PC-3 (cell line): ENCODE measurements at regions not wholly inside any gene's neighbourhood (a gene's known extent, or its start where the extent isn't known, plus 50 kb on each side); places are given as distances from the start of the nearest gene placed in this dataset.

ENCODE experiments used
- ATAC-seq: fragments of 200-7000 bp; cut with Tn5 transposase; 2 replicates; pipeline ENCODE4 v1.9.1; 2020; ENCODE audit warnings: mild to moderate bottlenecking, moderate library complexity
- BruUV-seq: library from RNA; stranded (reverse); fragments of 400-500 nt; replicated peaks from 2 replicates; lab custom pipeline; 2021; lab: Mats Ljungman, UMichigan
- CTCF ChIA-PET: fragments of 300-600 bp; sonication (Branson Sonifier 250); formaldehyde crosslinking; loops from one replicate; lab custom pipeline; 2022; ENCODE audit warnings: antibody characterized with exemption; lab: Charles Lee
- POLR2A ChIA-PET: fragments of 300-600 bp; sonication (Branson Sonifier 250); formaldehyde crosslinking; loops from one replicate; lab custom pipeline; 2022; ENCODE audit warnings: antibody characterized with exemption; ENCODE audit not compliant: unreplicated experiment; lab: Charles Lee
- DNase-seq: peaks from one replicate; pipeline ENCODE4 v3.0.0-alpha.2; 2015
- H2AFZ ChIP-seq: fragments of 300-600 bp; sonication (generic); 2 replicates; pipeline ENCODE4 v1.6.0; 2016; ENCODE audit warnings: antibody characterized with exemption, low read length
- H3F3A ChIP-seq: fragments of 300-600 bp; sonication (generic); one replicate; pipeline ENCODE4 v1.6.0; 2017; ENCODE audit warnings: antibody characterized with exemption, low read length, control low read depth, mild to moderate bottlenecking; ENCODE audit not compliant: unreplicated experiment
- H3K27ac ChIP-seq: fragments of 300-600 bp; sonication (generic); 2 replicates; pipeline ENCODE4 v1.5.1; 2016; ENCODE audit warnings: mild to moderate bottlenecking, low read length
- H3K27me3 ChIP-seq: fragments of 300-600 bp; sonication (generic); 2 replicates; pipeline ENCODE4 v1.6.1; 2016; ENCODE audit warnings: low read length, mixed read lengths
- H3K36me3 ChIP-seq: fragments of 300-600 bp; sonication (generic); 2 replicates; pipeline ENCODE4 v1.6.1; 2016; ENCODE audit warnings: low read depth, mixed run types, low read length, mixed read lengths
- H3K4me1 ChIP-seq: fragments of 300-600 bp; sonication (generic); 2 replicates; pipeline ENCODE4 v1.5.1; 2016; ENCODE audit warnings: low read length; ENCODE audit not compliant: insufficient read depth
- H3K4me2 ChIP-seq: fragments of 300-600 bp; sonication (generic); 2 replicates; pipeline ENCODE4 v1.6.0; 2016; ENCODE audit warnings: low read length
- H3K4me3 ChIP-seq: fragments of 300-600 bp; sonication (generic); 2 replicates; pipeline ENCODE4 v1.5.1; 2016; ENCODE audit warnings: mild to moderate bottlenecking, low read length, mixed read lengths
- H3K79me2 ChIP-seq: fragments of 300-600 bp; sonication (generic); 2 replicates; pipeline ENCODE4 v1.6.1; 2017; ENCODE audit warnings: low read length, mixed read lengths
- H3K9ac ChIP-seq: fragments of 300-600 bp; sonication (generic); 2 replicates; pipeline ENCODE4 v1.6.0; 2016; ENCODE audit warnings: mild to moderate bottlenecking, low read length
- H3K9me2 ChIP-seq: fragments of 300-600 bp; sonication (generic); replicated peaks from 2 replicates; pipeline ENCODE4 v1.6.1; 2016; ENCODE audit warnings: mixed run types, low read length, mixed read lengths
- H3K9me3 ChIP-seq: fragments of 300-600 bp; sonication (generic); 2 replicates; pipeline ENCODE4 v1.6.1; 2016; ENCODE audit warnings: low read length, mixed read lengths
- H4K20me1 ChIP-seq: fragments of 300-600 bp; sonication (generic); 2 replicates; pipeline ENCODE4 v1.6.1; 2016; ENCODE audit warnings: low read length, mixed read lengths
- EZH2 ChIP-seq: fragments of 300-600 bp; sonication (generic); IDR thresholded peaks from one replicate; pipeline ENCODE4 v1.6.1; 2017; ENCODE audit warnings: antibody characterized with exemption, mild to moderate bottlenecking, low read length; ENCODE audit not compliant: unreplicated experiment
- EZH2phosphoT487 ChIP-seq: fragments of 300-600 bp; sonication (generic); IDR thresholded peaks from 2 replicates; pipeline ENCODE4 v1.6.1; 2018; ENCODE audit warnings: mild to moderate bottlenecking, antibody characterized with exemption, low read length, borderline replicate concordance
- intact Hi-C: fragments of 100-400 bp; cut with micrococcal nuclease; formaldehyde crosslinking; loops from 2 replicates; pipeline ENCODE4 v1.9.0; 2023
- TF ChIP-seq, protein P1 (sequence below): fragments of 300-600 bp; sonication (generic); conservative IDR thresholded peaks from 2 replicates; pipeline ENCODE4 v1.5.1; 2017; ENCODE audit warnings: antibody characterized with exemption, low read depth, mild to moderate bottlenecking, low read length

- POLR2A ChIA-PET = no interaction called here
- peak; percentile 88 for DNase-seq
Observed at GRCh38 chr22:46078241-46079092, 71.9 kb upstream of the PPARA start.

GRCh38 chr22:46079093-46079860, 71.0 kb upstream of the PPARA start:
- ATAC-seq = peak; percentile 3
- TSS peak; percentile 59 for BruUV-seq

More at GRCh38 chr22:46078241-46079092, 71.9 kb upstream of the PPARA start:
- peak; percentile 37 for ATAC-seq
- Histone ChIP-seq H3K9ac (peak overlapping the region; percentile 99), H3K27me3 (no peaks in the 10 kb centered on the region), H2AFZ (no peak overlapping the region), H3F3A (peaks cover 12% of the 10 kb centered on the region), H4K20me1 (peaks cover 21% of the 10 kb centered on the region), H3K9me2 (no peaks in the 10 kb centered on the region), H3K4me3 (peak overlapping the region; percentile 94), H3K36me3 (peaks cover 54% of the 10 kb centered on the region), H3K79me2 (peaks cover 100% of the 10 kb centered on the region), H3K4me1 (peaks cover 41% of the 10 kb centered on the region), H3K4me2 (peak overlapping the region; percentile 100), H3K27ac (peak overlapping the region; percentile 99), H3K9me3 (no peaks in the 10 kb centered on the region)
- TF ChIP-seq, protein P1, sequence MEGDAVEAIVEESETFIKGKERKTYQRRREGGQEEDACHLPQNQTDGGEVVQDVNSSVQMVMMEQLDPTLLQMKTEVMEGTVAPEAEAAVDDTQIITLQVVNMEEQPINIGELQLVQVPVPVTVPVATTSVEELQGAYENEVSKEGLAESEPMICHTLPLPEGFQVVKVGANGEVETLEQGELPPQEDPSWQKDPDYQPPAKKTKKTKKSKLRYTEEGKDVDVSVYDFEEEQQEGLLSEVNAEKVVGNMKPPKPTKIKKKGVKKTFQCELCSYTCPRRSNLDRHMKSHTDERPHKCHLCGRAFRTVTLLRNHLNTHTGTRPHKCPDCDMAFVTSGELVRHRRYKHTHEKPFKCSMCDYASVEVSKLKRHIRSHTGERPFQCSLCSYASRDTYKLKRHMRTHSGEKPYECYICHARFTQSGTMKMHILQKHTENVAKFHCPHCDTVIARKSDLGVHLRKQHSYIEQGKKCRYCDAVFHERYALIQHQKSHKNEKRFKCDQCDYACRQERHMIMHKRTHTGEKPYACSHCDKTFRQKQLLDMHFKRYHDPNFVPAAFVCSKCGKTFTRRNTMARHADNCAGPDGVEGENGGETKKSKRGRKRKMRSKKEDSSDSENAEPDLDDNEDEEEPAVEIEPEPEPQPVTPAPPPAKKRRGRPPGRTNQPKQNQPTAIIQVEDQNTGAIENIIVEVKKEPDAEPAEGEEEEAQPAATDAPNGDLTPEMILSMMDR = no peak
- TF ChIP-seq EZH2phosphoT487 (no peak), EZH2 (no peak)
- no TSS peak for BruUV-seq
- intact Hi-C loops = no loop called here
- CTCF ChIA-PET = no interaction called here

More at GRCh38 chr22:46079093-46079860, 71.0 kb upstream of the PPARA start:
- H3K27me3 ChIP-seq = no peaks in the 10 kb centered on the region
- peak overlapping the region; percentile 99 for H3K27ac ChIP-seq
- TF ChIP-seq EZH2phosphoT487 (no peak), EZH2 (no peak)
- TF ChIP-seq, protein P1 = no peak
- intact Hi-C loops = no loop called here
- H3K9ac ChIP-seq = peak overlapping the region; percentile 99
- ChIA-PET CTCF (no interaction called here), POLR2A (interaction anchor here (0.6 kb wide), 1 partner anchor 103 kb away, joined by 8 read pairs; no protein-coding TSS in a partner anchor)
- peaks cover 100% of the 10 kb centered on the region for H3K79me2 ChIP-seq
- peaks cover 49% of the 10 kb centered on the region for H3K4me1 ChIP-seq
- no peaks in the 10 kb centered on the region for H3K9me3 ChIP-seq
- peaks cover 12% of the 10 kb centered on the region for H3F3A ChIP-seq
- H2AFZ ChIP-seq = no peak overlapping the region
- H4K20me1 ChIP-seq = peaks cover 13% of the 10 kb centered on the region
- no peaks in the 10 kb centered on the region for H3K9me2 ChIP-seq
- DNase-seq = no peak
- peaks cover 46% of the 10 kb centered on the region for H3K36me3 ChIP-seq
- H3K4me2 ChIP-seq = peak overlapping the region; percentile 100
- H3K4me3 ChIP-seq = peak overlapping the region; percentile 94
